ENCODE measurements at regions not wholly inside any gene's neighbourhood (a gene's known extent, or its start where the extent isn't known, plus 50 kb on each side); places are given as distances from the start of the nearest gene placed in this dataset.
"Not testable (repeated sequence)": the region's sequence is repeated elsewhere in the genome, so short reads cannot be mapped to it uniquely, and the experiment has no call there.

DNA sequence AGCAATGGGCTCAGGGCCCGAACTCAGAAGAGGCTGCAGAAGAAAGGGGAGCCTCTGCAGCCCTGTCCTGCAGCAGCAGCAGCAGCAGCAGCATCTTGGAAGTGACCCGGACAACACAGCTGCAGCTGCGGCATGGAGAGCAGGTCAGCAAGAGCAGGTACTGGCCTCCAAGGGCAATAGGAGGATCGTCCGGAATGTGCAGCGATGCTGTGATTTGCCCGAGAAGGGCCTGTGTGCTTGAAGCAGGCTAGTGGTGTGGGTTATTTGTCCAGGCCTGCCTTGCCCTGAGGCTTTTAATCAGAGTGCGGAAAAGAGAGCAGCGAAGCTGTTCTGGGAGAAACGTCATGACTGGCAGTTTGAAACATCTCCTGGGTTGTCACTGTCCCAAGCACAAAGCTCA lies 126.0 kb downstream of the F11 start:
- DNase-seq (ENCODE audit: low read depth, low spot score) = no peak
- no peak overlapping the region for H2AFZ ChIP-seq (ENCODE audit: low read depth, low read length, poor library complexity, severe bottlenecking)
- intact Hi-C loops (cut with micrococcal nuclease) = no loop called here
- no peaks in the 10 kb centered on the region for H3K4me1 ChIP-seq (ENCODE audit: control insufficient read depth in 1 of 2, insufficient read depth in 2 of 2, low read length in 2 of 2)
- no peaks in the 10 kb centered on the region for H3K79me2 ChIP-seq (ENCODE audit: insufficient read depth, low read length)
- no peaks in the 10 kb centered on the region for H3K36me3 ChIP-seq (ENCODE audit: control insufficient read depth in 1 of 2, insufficient read depth in 2 of 2, low read length in 2 of 2)
- TF ChIP-seq, protein P1, sequence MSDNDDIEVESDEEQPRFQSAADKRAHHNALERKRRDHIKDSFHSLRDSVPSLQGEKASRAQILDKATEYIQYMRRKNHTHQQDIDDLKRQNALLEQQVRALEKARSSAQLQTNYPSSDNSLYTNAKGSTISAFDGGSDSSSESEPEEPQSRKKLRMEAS (IDR thresholded peaks at IDR 0.05) = no peak
- TF ChIP-seq POLR2AphosphoS5 (IDR thresholded peaks at IDR 0.05; ENCODE audit: low read depth, low read length) (no peak), YY1 (IDR thresholded peaks at IDR 0.05; ENCODE audit: extremely low read depth, insufficient replicate concordance, low read depth, low read length) (no peak), CEBPB (IDR thresholded peaks at IDR 0.05; ENCODE audit: low read depth) (no peak), TCF7L2 (IDR thresholded peaks at IDR 0.05; ENCODE audit: borderline replicate concordance, extremely low read depth, insufficient read depth, insufficient read length) (no peak), EZH2 (IDR thresholded peaks at IDR 0.05) (no peak), POLR2A (IDR thresholded peaks at IDR 0.05; ENCODE audit: borderline replicate concordance, extremely low read depth, insufficient read depth, insufficient read length) (no peak), RAD21 (IDR thresholded peaks at IDR 0.05; ENCODE audit: low read depth) (no peak), JUND (IDR thresholded peaks at IDR 0.05) (no peak), ZNF274 (IDR thresholded peaks at IDR 0.05; ENCODE audit: low read depth, low read length) (no peak), EZH2phosphoT487 (IDR thresholded peaks at IDR 0.05; ENCODE audit: borderline replicate concordance) (no peak), FOSL1 (IDR thresholded peaks at IDR 0.05; ENCODE audit: low read depth) (no peak), EGR1 (IDR thresholded peaks at IDR 0.05; ENCODE audit: low read depth) (no peak), ZFX (IDR thresholded peaks at IDR 0.05) (no peak)
- TF ChIP-seq, protein P2, sequence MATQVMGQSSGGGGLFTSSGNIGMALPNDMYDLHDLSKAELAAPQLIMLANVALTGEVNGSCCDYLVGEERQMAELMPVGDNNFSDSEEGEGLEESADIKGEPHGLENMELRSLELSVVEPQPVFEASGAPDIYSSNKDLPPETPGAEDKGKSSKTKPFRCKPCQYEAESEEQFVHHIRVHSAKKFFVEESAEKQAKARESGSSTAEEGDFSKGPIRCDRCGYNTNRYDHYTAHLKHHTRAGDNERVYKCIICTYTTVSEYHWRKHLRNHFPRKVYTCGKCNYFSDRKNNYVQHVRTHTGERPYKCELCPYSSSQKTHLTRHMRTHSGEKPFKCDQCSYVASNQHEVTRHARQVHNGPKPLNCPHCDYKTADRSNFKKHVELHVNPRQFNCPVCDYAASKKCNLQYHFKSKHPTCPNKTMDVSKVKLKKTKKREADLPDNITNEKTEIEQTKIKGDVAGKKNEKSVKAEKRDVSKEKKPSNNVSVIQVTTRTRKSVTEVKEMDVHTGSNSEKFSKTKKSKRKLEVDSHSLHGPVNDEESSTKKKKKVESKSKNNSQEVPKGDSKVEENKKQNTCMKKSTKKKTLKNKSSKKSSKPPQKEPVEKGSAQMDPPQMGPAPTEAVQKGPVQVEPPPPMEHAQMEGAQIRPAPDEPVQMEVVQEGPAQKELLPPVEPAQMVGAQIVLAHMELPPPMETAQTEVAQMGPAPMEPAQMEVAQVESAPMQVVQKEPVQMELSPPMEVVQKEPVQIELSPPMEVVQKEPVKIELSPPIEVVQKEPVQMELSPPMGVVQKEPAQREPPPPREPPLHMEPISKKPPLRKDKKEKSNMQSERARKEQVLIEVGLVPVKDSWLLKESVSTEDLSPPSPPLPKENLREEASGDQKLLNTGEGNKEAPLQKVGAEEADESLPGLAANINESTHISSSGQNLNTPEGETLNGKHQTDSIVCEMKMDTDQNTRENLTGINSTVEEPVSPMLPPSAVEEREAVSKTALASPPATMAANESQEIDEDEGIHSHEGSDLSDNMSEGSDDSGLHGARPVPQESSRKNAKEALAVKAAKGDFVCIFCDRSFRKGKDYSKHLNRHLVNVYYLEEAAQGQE (IDR thresholded peaks at IDR 0.05; ENCODE audit: low read depth) = no peak
- TF ChIP-seq, protein P3, sequence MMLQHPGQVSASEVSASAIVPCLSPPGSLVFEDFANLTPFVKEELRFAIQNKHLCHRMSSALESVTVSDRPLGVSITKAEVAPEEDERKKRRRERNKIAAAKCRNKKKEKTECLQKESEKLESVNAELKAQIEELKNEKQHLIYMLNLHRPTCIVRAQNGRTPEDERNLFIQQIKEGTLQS (IDR thresholded peaks at IDR 0.05) = no peak
- H3K4me3 ChIP-seq (replicated peaks in 1 of 2; ENCODE audit: low read depth in 1 of 2, low read length in 2 of 2) = no peak overlapping the region
- ATAC-seq = no peak
- POLR2A ChIA-PET = no interaction called here
- RAD21 ChIA-PET (ENCODE audit: low non-redundant PET in 1 of 2, low total read pairs in 2 of 2, uncharacterized antibody in 2 of 2, unreplicated experiment in 2 of 2) = no interaction called here
- H4K20me1 ChIP-seq (ENCODE audit: insufficient read depth) = no peaks in the 10 kb centered on the region
- no peaks in the 10 kb centered on the region for H3K9me3 ChIP-seq (ENCODE audit: control insufficient read depth in 1 of 2, insufficient read depth in 1 of 2, low read depth in 1 of 2, low read length in 2 of 2)
- no peak overlapping the region for H3K27ac ChIP-seq (ENCODE audit: low read depth, low read length)
- no peak overlapping the region for H3K9ac ChIP-seq (ENCODE audit: low read length)
- CTCF ChIA-PET = no interaction called here
- no peaks in the 10 kb centered on the region for H3K27me3 ChIP-seq (ENCODE audit: insufficient read depth, low read length)
- BruUV-seq (replicated peaks) = no TSS peak
- H3K9me2 ChIP-seq (ENCODE audit: insufficient read depth) = no peaks in the 10 kb centered on the region
- no peak overlapping the region for H3K4me2 ChIP-seq (ENCODE audit: low read length)

DNA sequence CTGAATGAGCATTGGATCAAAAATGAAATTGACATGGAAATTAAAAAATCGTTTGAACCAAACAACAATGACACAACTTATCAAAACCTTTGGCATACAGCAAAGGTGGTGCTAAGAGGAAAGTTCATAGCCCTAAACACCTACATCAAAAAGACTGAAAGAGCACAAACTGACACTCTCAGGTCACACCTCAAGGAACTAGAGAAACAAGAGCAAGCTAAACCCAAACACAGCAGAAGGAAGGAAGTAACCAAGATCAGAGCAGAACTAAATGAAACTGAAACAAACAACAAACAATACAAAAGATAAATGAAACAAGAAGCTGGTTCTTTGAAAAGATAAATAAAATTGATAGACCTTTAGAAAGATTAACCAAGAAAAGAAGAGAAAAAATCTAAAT lies 118.3 kb downstream of the F11 start:
- H3K4me1 ChIP-seq (ENCODE audit: control insufficient read depth in 1 of 2, insufficient read depth in 2 of 2, low read length in 2 of 2); H3K27ac ChIP-seq (ENCODE audit: low read depth, low read length); POLR2A ChIA-PET; BruUV-seq (replicated peaks); CTCF ChIA-PET; H3K79me2 ChIP-seq (ENCODE audit: insufficient read depth, low read length); H4K20me1 ChIP-seq (ENCODE audit: insufficient read depth); H3K4me3 ChIP-seq (replicated peaks in 1 of 2; ENCODE audit: low read depth in 1 of 2, low read length in 2 of 2); H3K36me3 ChIP-seq (ENCODE audit: control insufficient read depth in 1 of 2, insufficient read depth in 2 of 2, low read length in 2 of 2); DNase-seq (ENCODE audit: low read depth, low spot score); H3K4me2 ChIP-seq (ENCODE audit: low read length); ATAC-seq; RAD21 ChIA-PET (ENCODE audit: low non-redundant PET in 1 of 2, low total read pairs in 2 of 2, uncharacterized antibody in 2 of 2, unreplicated experiment in 2 of 2); H3K9me3 ChIP-seq (ENCODE audit: control insufficient read depth in 1 of 2, insufficient read depth in 1 of 2, low read depth in 1 of 2, low read length in 2 of 2); H3K27me3 ChIP-seq (ENCODE audit: insufficient read depth, low read length); H2AFZ ChIP-seq (ENCODE audit: low read depth, low read length, poor library complexity, severe bottlenecking); H3K9me2 ChIP-seq (ENCODE audit: insufficient read depth); H3K9ac ChIP-seq (ENCODE audit: low read length); intact Hi-C loops (cut with micrococcal nuclease): not testable (repeated sequence)

All from HCT116 (cell line).